Keratinocyte (primary cell): ENCODE measurements at regions not wholly inside any gene's neighbourhood (a gene's known extent, or its start where the extent isn't known, plus 50 kb on each side); places are given as distances from the start of the nearest gene placed in this dataset.

Experiments
- DNase-seq: peaks from one replicate; pipeline ENCODE4 v3.0.0-alpha.2; 2011; ENCODE audit warnings: low read depth, missing footprints, low spot score
- FAIRE-seq: peaks from 2 replicates; lab custom pipeline; 2011; peaks lifted over from hg19 to GRCh38; lab: Jason Lieb, UNC
- H2AFZ ChIP-seq: 2 replicates; pipeline ENCODE4 v1.6.0; 2012; ENCODE audit warnings: low read length, control low read depth, inconsistent platforms; ENCODE audit not compliant: control insufficient read depth
- H3K27ac ChIP-seq: 2 replicates; pipeline ENCODE4 v1.5.1; 2011; ENCODE audit warnings: low read length; ENCODE audit not compliant: control insufficient read depth, insufficient read depth
- H3K27me3 ChIP-seq: 3 replicates; pipeline ENCODE4 v1.6.0; 2011; ENCODE audit warnings: low read length; ENCODE audit not compliant: control insufficient read depth, insufficient read depth; ENCODE audit errors: extremely low read depth
- H3K36me3 ChIP-seq, 2 experiments: 2 replicates in 1 of 2; 3 replicates in 1 of 2; pipeline ENCODE4 v1.5.1; 2011; ENCODE audit warnings: low read length in 2 of 2, mild to moderate bottlenecking in 1 of 2; ENCODE audit not compliant: control insufficient read depth in 2 of 2, insufficient read depth in 2 of 2; ENCODE audit errors: extremely low read depth in 1 of 2
- H3K4me1 ChIP-seq: 3 replicates; pipeline ENCODE4 v1.5.1; 2011; ENCODE audit warnings: low read length; ENCODE audit not compliant: control insufficient read depth, insufficient read depth; ENCODE audit errors: extremely low read depth
- H3K4me2 ChIP-seq: 3 replicates; pipeline ENCODE4 v1.6.0; 2011; ENCODE audit warnings: low read depth, low read length; ENCODE audit not compliant: control insufficient read depth, insufficient read depth; ENCODE audit errors: extremely low read depth
- H3K4me3 ChIP-seq, 3 experiments: fragments of 200-600 bp in 1 of 3; sonication (generic) in 1 of 3; 2 replicates in 2 of 3; 3 replicates in 1 of 3; pipeline ENCODE4 v1.5.1; 2011 to 2016; ENCODE audit warnings: low read length in 3 of 3, mild to moderate bottlenecking in 3 of 3, control low read depth in 2 of 3, inconsistent platforms in 1 of 3, low read depth in 1 of 3, mixed read lengths in 1 of 3, mixed run types in 1 of 3, moderate library complexity in 1 of 3; ENCODE audit not compliant: control insufficient read depth in 2 of 3, insufficient read depth in 2 of 3; ENCODE audit errors: extremely low read depth in 1 of 3
- H3K79me2 ChIP-seq: 2 replicates; pipeline ENCODE4 v1.6.0; 2012; ENCODE audit warnings: low read length; ENCODE audit not compliant: control insufficient read depth, insufficient read depth
- H3K9ac ChIP-seq: 3 replicates; pipeline ENCODE4 v1.6.0; 2011; ENCODE audit warnings: low read length; ENCODE audit not compliant: control insufficient read depth, insufficient read depth; ENCODE audit errors: extremely low read depth
- H3K9me1 ChIP-seq: 3 replicates; pipeline ENCODE4 v1.6.0; 2011; ENCODE audit warnings: low read length; ENCODE audit not compliant: control insufficient read depth, insufficient read depth; ENCODE audit errors: extremely low read depth
- H3K9me3 ChIP-seq: 2 replicates; pipeline ENCODE4 v1.5.1; 2012; ENCODE audit warnings: low read depth, low read length; ENCODE audit not compliant: control insufficient read depth
- H4K20me1 ChIP-seq: 3 replicates; pipeline ENCODE4 v1.6.0; 2011; ENCODE audit warnings: low read length; ENCODE audit not compliant: control insufficient read depth, insufficient read depth; ENCODE audit errors: extremely low read depth
- CTCF ChIP-seq, 3 experiments: IDR thresholded peaks in 1 of 3; conservative IDR thresholded peaks in 1 of 3; optimal IDR thresholded peaks in 1 of 3; 2 replicates in 2 of 3; 3 replicates in 1 of 3; pipeline versions ENCODE3 to v1.5.1; 2011; ENCODE audit warnings: low read length in 3 of 3, mild to moderate bottlenecking in 3 of 3, moderate library complexity in 2 of 3, control low read depth in 1 of 3, inconsistent platforms in 1 of 3; ENCODE audit not compliant: insufficient read depth in 2 of 3; ENCODE audit errors: extremely low read depth in 1 of 3
- EZH2 ChIP-seq: IDR thresholded peaks from one replicate; pipeline ENCODE4 v1.6.1; 2012; ENCODE audit warnings: inconsistent platforms, mild to moderate bottlenecking, low read length, moderate library complexity
- dilution Hi-C: fragments of 300-500 bp; cut with MboI; formaldehyde crosslinking; loops from one replicate; pipeline ENCODE4 v1.7.0; 2020; ENCODE audit warnings: low sequenced_read_pairs; ENCODE audit not compliant: extremely low pct_ligation_motif_present

- H3K9me1 ChIP-seq: no peaks in the 10 kb centered on the region
- TF ChIP-seq EZH2: no peak
- TF ChIP-seq CTCF (optimal IDR thresholded peaks at IDR 0.05 in 1 of 3, IDR thresholded peaks at IDR 0.05 in 1 of 3, conservative IDR thresholded peaks at IDR 0.05 in 1 of 3; ENCODE audit: extremely low read depth in 1 of 3, insufficient read depth in 2 of 3, low read length in 3 of 3): no peak
- no peaks in the 10 kb centered on the region for H4K20me1 ChIP-seq
- no peak for DNase-seq
- H3K4me3 ChIP-seq: no peak overlapping the region
- no peaks in the 10 kb centered on the region for H3K79me2 ChIP-seq
- H3K9me3 ChIP-seq: peaks cover 2% of the 10 kb centered on the region
- no peak overlapping the region for H3K27ac ChIP-seq
- no peaks in the 10 kb centered on the region for H3K36me3 ChIP-seq
- dilution Hi-C loops: no loop called here
- no peak overlapping the region for H3K9ac ChIP-seq
- H3K4me1 ChIP-seq: no peaks in the 10 kb centered on the region
- FAIRE-seq: no peak
- no peak overlapping the region for H2AFZ ChIP-seq
- no peak overlapping the region for H3K4me2 ChIP-seq
- no peaks in the 10 kb centered on the region for H3K27me3 ChIP-seq
Measured at GRCh38 chr12:126400831-126401230, 1335.6 kb downstream of the AACS start.

GRCh38 chr12:126404293-126404881 lies 1339.2 kb downstream of the AACS start:
- DNase-seq (no peak), FAIRE-seq (no peak)
- Histone ChIP-seq H4K20me1 (no peaks in the 10 kb centered on the region), H3K36me3 (no peaks in the 10 kb centered on the region), H2AFZ (no peak overlapping the region), H3K4me3 (no peak overlapping the region), H3K9me3 (peaks cover 2% of the 10 kb centered on the region), H3K79me2 (no peaks in the 10 kb centered on the region), H3K27me3 (no peaks in the 10 kb centered on the region), H3K9me1 (no peaks in the 10 kb centered on the region), H3K4me1 (no peaks in the 10 kb centered on the region), H3K4me2 (no peak overlapping the region), H3K27ac (no peak overlapping the region), H3K9ac (no peak overlapping the region)
- TF ChIP-seq EZH2 (no peak), CTCF (optimal IDR thresholded peaks at IDR 0.05 in 1 of 3, IDR thresholded peaks at IDR 0.05 in 1 of 3, conservative IDR thresholded peaks at IDR 0.05 in 1 of 3; ENCODE audit: extremely low read depth in 1 of 3, insufficient read depth in 2 of 3, low read length in 3 of 3) (no peak)
- dilution Hi-C loops: no loop called here
